ENCODE measurements at regions not wholly inside any gene's neighbourhood (a gene's known extent, or its start where the extent isn't known, plus 50 kb on each side); places are given as distances from the start of the nearest gene placed in this dataset.

DNA sequence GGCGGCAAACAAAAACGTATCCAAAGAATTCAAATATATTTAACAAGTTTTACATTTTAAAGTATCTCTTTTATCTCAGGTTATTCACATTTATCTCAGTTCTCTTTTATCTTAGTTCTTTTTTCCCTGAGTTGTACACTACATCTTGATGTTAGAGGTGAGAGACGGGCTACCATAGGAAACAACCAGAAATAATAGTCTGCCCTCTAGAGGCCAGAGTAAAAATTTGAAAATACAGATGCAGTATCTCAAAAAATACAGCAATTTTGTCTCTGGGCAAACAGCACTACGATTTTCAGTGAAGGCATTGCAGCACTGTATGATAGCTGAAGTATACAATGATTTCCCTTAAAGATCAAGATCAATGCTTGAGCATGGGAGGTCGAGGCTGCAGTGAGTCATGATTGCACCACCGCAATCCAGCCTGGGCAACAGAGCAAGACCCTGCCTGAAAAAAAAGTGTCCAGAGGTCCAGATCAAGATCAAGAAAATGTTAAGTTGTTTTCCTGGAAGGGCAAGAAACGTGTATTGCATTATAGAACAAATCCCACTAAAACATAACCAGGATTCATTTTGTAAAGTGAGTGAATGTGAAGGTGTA is 82.6 kb upstream of the ATP11B start:
- no peak for DNase-seq

GRCh38 chr3:182711261-182711683 is 82.0 kb upstream of the ATP11B start:
- DNase-seq = no peak

DNA sequence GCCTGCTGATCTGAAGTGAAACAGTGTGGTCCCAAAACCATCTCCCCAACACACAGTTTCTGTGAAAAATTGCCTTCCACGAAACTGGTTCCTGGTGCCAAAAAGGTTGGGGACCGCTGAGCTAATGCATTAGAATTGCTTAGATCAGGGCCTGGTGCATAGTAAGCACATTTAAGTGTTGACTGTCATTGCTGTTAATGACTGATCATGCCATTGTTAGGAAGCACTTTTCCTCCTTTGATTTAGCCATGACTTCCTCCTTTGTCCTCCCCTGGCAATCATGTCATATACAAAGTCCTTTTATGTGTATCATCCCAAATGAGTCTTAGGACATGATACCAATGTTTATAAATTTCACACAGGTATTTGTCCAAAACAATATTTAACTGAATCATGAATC is 81.5 kb upstream of the ATP11B start:
- no peak for DNase-seq

GRCh38 chr3:182713111-182713510 is 80.2 kb upstream of the ATP11B start:
- no peak for DNase-seq

GRCh38 chr3:182713743-182714517 is 79.4 kb upstream of the ATP11B start:
- DNase-seq = no peak

DNA sequence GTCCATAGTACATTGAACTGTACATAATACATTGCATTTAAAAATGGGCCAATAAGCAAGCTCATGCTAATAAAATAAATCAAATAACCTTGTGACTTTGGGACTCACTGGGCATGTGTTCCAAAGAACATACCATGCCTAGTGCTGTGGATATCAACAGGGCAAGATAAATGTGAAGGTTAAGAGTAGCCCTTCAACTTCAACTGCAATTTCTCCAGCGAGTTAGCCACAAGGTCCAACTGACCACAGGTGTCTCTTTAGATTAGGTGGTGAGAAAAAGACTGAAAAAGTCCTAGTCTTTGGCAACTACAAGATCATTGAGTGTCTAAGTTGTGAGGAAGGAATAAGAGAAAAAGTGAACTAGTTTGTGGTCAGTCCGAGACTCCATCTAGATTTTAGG is 78.3 kb upstream of the ATP11B start:
- DNase-seq = no peak

GRCh38 chr3:182716114-182716688 is 77.1 kb upstream of the ATP11B start:
- DNase-seq = no peak

- DNase-seq = no peak
These were observed 76.1 kb upstream of the ATP11B start for GRCh38 chr3:182717216-182717615.

- DNase-seq = no peak
These were observed 70.4 kb upstream of the ATP11B start for GRCh38 chr3:182722907-182723306.

DNA sequence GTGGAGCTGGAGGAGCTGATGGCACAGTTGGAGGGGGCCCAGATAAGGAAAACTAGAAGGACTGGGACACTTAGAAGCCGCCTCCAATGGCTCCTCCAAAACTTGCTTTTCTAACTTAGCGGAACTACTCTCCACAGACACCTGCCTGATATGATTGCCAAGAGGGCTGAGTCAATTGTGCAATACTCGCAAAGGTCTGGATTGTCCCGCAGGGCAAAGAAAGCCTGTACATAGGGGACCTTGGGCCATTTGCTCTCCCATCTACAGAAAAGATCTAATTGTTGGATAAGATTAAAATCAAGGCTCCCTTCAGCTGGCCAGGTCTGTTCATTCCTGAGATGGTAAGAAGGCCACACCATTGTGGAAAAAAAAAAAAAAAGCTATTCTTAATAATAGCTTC is 69.7 kb upstream of the ATP11B start:
- no peak for DNase-seq

GRCh38 chr3:182725372-182726251 is 67.7 kb upstream of the ATP11B start:
- no peak for DNase-seq

GRCh38 chr3:182726258-182727142 is 66.8 kb upstream of the ATP11B start:
- DNase-seq = no peak

DNA sequence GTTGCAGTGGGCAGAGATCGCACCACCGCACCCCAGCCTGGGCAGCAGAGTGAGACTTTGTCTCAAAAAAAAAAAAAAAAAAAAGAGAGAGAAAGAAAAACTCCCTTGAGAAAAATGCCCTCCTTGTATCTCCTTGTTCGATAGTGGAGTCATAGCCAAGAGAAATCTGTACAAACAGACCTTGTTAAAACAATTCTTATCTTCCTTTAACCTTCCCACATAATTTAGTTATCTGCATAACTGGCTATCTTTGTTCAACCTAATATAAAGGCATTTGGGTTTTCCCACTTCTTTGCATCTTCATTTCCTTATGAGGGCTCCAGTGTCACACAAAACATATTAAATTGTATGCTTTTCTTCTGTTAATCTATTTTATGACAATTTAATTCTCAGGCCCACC is 65.1 kb upstream of the ATP11B start:
- no peak for DNase-seq

GRCh38 chr3:182729903-182730674 is 63.2 kb upstream of the ATP11B start:
- no peak for DNase-seq

GRCh38 chr3:182730675-182731042 is 62.6 kb upstream of the ATP11B start:
- DNase-seq = no peak

- DNase-seq = no peak
These were observed 61.5 kb upstream of the ATP11B start for GRCh38 chr3:182731764-182732163.

- no peak for DNase-seq
These were observed 60.9 kb upstream of the ATP11B start for GRCh38 chr3:182732232-182733015.

DNA sequence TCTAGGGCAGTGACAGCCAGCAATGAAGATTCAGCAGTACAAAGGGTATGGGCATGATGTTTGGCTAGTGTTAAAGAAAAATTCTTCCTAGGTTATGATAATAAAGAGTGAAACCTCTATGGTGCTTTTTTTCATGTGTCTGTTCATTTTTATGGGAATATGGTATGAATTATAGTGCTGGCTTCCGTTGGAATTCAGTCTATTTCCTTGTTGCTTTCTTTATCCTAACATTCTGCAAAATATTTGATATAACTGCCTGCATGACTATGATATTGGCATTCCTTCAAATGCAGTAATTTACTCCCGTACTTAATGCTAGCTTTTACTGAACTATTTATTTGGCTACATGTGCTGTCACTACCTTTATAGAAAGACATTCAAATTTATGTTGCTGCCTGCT is 57.6 kb upstream of the ATP11B start:
- no peak for DNase-seq

- DNase-seq = no peak
These were observed 55.5 kb upstream of the ATP11B start for GRCh38 chr3:182737825-182738224.

DNA sequence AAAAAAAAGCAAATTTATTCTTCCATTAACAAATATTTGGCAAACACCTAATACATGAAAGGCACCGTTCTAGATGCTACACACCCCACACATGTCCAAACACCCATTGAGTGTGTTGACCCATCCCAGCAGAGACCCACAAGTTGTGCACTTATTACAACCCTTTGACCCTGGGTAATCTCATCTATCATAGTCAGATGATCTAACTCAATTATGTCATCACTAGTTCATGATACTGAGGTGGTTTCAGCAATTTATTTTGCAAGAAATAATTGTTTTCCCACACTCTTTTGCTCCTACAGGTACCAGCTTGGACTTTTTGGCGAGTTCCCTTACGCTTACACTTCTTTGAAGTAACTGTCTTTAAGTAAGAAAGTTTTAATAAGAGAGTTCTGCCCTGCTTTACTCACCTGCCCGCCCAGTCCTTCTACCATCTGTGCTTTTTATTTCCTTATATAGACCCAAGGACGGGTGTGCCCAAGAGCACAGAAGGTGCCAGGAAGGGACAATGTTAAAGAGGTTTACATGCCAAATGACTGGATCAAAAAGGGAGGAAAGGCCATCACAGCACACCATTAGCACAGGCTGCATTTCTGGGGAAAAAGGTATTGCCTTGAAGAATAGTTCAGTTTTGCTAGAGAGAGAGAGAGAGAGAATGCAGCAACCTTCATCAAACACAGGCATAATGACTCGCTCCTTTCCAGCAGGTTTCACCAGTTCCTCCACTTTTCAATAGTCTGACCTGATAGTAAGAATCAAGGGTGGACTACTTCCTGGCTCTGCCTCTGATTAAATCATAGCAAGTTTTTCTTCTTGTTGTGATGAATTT is 54.5 kb upstream of the ATP11B start:
- no peak for DNase-seq

Data from stimulated activated CD8-positive, alpha-beta memory T cell treated with anti-CD3 and anti-CD28 coated beads, Interleukin-4, amount 100 ng/mL, for 48 hours (primary cell).